ENCODE measurements at regions not wholly inside any gene's neighbourhood (a gene's known extent, or its start where the extent isn't known, plus 50 kb on each side); places are given as distances from the start of the nearest gene placed in this dataset.

- POLR2A ChIA-PET = no interaction called here
- no peaks in the 10 kb centered on the region for H3K9me2 ChIP-seq
- H2AFZ ChIP-seq (ENCODE audit: low read depth) = no peak overlapping the region
- TF ChIP-seq IRF3 (IDR thresholded peaks at IDR 0.05; ENCODE audit: low read depth, low read length) (no peak), GABPA (IDR thresholded peaks at IDR 0.05; ENCODE audit: low read depth) (no peak), FOSL2 (IDR thresholded peaks at IDR 0.05; ENCODE audit: borderline replicate concordance, low read depth) (no peak), GATA2 (CRISPR knock-in tag; IDR thresholded peaks at IDR 0.05) (no peak), SIN3A (IDR thresholded peaks at IDR 0.05; ENCODE audit: borderline replicate concordance, low read depth, low read length) (no peak), TCF12 (IDR thresholded peaks at IDR 0.05) (no peak), FOXJ3 (CRISPR knock-in tag; IDR thresholded peaks at IDR 0.05) (no peak), ELF1 (IDR thresholded peaks at IDR 0.05) (no peak), RCOR1 (IDR thresholded peaks at IDR 0.05; ENCODE audit: low read length) (no peak), NFIC (IDR thresholded peaks at IDR 0.05; ENCODE audit: borderline replicate concordance) (no peak), NRF1 (IDR thresholded peaks at IDR 0.05; ENCODE audit: low read depth, low read length) (no peak), RAD21 (IDR thresholded peaks at IDR 0.05; ENCODE audit: low read length) (no peak), EZH2phosphoT487 (IDR thresholded peaks at IDR 0.05; ENCODE audit: borderline replicate concordance, low read depth) (no peak), CHD2 (IDR thresholded peaks at IDR 0.05; ENCODE audit: low read length, partially characterized antibody) (no peak), MXI1 (IDR thresholded peaks at IDR 0.05; ENCODE audit: low read depth, low read length) (no peak), TAF1 (IDR thresholded peaks at IDR 0.05; ENCODE audit: borderline replicate concordance, low read depth, low read length) (no peak), YY1 (IDR thresholded peaks at IDR 0.05; ENCODE audit: low read depth) (no peak), EP300 (IDR thresholded peaks at IDR 0.05; ENCODE audit: borderline replicate concordance in 1 of 2, low read depth in 1 of 2, low read length in 1 of 2) (no peak)
- TF ChIP-seq, protein P1, sequence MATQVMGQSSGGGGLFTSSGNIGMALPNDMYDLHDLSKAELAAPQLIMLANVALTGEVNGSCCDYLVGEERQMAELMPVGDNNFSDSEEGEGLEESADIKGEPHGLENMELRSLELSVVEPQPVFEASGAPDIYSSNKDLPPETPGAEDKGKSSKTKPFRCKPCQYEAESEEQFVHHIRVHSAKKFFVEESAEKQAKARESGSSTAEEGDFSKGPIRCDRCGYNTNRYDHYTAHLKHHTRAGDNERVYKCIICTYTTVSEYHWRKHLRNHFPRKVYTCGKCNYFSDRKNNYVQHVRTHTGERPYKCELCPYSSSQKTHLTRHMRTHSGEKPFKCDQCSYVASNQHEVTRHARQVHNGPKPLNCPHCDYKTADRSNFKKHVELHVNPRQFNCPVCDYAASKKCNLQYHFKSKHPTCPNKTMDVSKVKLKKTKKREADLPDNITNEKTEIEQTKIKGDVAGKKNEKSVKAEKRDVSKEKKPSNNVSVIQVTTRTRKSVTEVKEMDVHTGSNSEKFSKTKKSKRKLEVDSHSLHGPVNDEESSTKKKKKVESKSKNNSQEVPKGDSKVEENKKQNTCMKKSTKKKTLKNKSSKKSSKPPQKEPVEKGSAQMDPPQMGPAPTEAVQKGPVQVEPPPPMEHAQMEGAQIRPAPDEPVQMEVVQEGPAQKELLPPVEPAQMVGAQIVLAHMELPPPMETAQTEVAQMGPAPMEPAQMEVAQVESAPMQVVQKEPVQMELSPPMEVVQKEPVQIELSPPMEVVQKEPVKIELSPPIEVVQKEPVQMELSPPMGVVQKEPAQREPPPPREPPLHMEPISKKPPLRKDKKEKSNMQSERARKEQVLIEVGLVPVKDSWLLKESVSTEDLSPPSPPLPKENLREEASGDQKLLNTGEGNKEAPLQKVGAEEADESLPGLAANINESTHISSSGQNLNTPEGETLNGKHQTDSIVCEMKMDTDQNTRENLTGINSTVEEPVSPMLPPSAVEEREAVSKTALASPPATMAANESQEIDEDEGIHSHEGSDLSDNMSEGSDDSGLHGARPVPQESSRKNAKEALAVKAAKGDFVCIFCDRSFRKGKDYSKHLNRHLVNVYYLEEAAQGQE (IDR thresholded peaks at IDR 0.05; ENCODE audit: low read depth, low read length) = no peak
- TF ChIP-seq, protein P2, sequence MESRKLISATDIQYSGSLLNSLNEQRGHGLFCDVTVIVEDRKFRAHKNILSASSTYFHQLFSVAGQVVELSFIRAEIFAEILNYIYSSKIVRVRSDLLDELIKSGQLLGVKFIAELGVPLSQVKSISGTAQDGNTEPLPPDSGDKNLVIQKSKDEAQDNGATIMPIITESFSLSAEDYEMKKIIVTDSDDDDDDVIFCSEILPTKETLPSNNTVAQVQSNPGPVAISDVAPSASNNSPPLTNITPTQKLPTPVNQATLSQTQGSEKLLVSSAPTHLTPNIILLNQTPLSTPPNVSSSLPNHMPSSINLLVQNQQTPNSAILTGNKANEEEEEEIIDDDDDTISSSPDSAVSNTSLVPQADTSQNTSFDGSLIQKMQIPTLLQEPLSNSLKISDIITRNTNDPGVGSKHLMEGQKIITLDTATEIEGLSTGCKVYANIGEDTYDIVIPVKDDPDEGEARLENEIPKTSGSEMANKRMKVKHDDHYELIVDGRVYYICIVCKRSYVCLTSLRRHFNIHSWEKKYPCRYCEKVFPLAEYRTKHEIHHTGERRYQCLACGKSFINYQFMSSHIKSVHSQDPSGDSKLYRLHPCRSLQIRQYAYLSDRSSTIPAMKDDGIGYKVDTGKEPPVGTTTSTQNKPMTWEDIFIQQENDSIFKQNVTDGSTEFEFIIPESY (IDR thresholded peaks at IDR 0.05; ENCODE audit: borderline replicate concordance, low read depth) = no peak
- no peak overlapping the region for H3K9ac ChIP-seq
- no peaks in the 10 kb centered on the region for H3K36me3 ChIP-seq (replicated peaks in 1 of 2; ENCODE audit: control insufficient read depth in 1 of 2, insufficient read depth in 2 of 2, low read length in 1 of 2)
- WGBS (ENCODE audit: low lambda C conversion rate) = 28% methylated on average over 4 of the region's 4 CpGs
- CTCF ChIA-PET = interaction anchor here (1.2 kb wide), 1 partner anchor 10 kb away, joined by 3 read pairs; no protein-coding TSS in a partner anchor
- H3K4me1 ChIP-seq (ENCODE audit: control insufficient read depth in 1 of 2, insufficient read depth in 2 of 2, low read depth in 1 of 2, low read length in 1 of 2) = no peaks in the 10 kb centered on the region
- DNase-seq = no peak
- no peaks in the 10 kb centered on the region for H4K20me1 ChIP-seq (ENCODE audit: insufficient read depth)
- H3K27ac ChIP-seq (ENCODE audit: low read depth in 2 of 2, low read length in 1 of 2) = no peak overlapping the region
- no peak overlapping the region for H3K4me3 ChIP-seq (ENCODE audit: low read depth in 2 of 2, low read length in 1 of 2)
- H3K27me3 ChIP-seq (ENCODE audit: insufficient read depth) = no peaks in the 10 kb centered on the region
- no peaks in the 10 kb centered on the region for H3F3A ChIP-seq (replicated peaks; ENCODE audit: insufficient read depth)
- no peak overlapping the region for H3K4me2 ChIP-seq
- H3K79me2 ChIP-seq (ENCODE audit: insufficient read depth) = no peaks in the 10 kb centered on the region
- no peaks in the 10 kb centered on the region for H3K9me3 ChIP-seq
Observed at GRCh38 chr18:33849731-33850130, 271.7 kb downstream of the ASXL3 start.

Measured in SK-N-SH (cell line).